ENCODE measurements at regions not wholly inside any gene's neighbourhood (a gene's known extent, or its start where the extent isn't known, plus 50 kb on each side); places are given as distances from the start of the nearest gene placed in this dataset.
"Not testable (repeated sequence)": the region's sequence is repeated elsewhere in the genome, so short reads cannot be mapped to it uniquely, and the experiment has no call there.

GRCh38 chr14:98916476-98916875 lies 355.5 kb downstream of the BCL11B start:
- H3K9me3 ChIP-seq (ENCODE audit: control insufficient read depth, insufficient read depth, low read depth, low read length): no peaks in the 10 kb centered on the region
- TF ChIP-seq PBX3 (CRISPR knock-in tag; IDR thresholded peaks at IDR 0.05) (no peak), ZEB2 (tag by site-specific recombination; IDR thresholded peaks at IDR 0.05) (no peak), ZNF473 (tag by site-specific recombination; IDR thresholded peaks at IDR 0.05) (no peak)
- POLR2A ChIA-PET: no interaction called here
- no peak overlapping the region for H3K27ac ChIP-seq (ENCODE audit: extremely low read depth, low read depth, low read length)
- H3K36me3 ChIP-seq (ENCODE audit: control insufficient read depth in 2 of 2, insufficient read depth in 1 of 2, low read length in 2 of 2): no peaks in the 10 kb centered on the region
- CTCF ChIA-PET: no interaction called here
- H3K4me3 ChIP-seq (ENCODE audit: low read depth, low read length): no peak overlapping the region
- H3K4me1 ChIP-seq (ENCODE audit: control insufficient read depth, insufficient read depth, low read length): no peaks in the 10 kb centered on the region

GRCh38 chr14:98919434-98919833 lies 352.6 kb downstream of the BCL11B start:
- Histone ChIP-seq H3K4me1 (ENCODE audit: control insufficient read depth, insufficient read depth, low read length) (no peaks in the 10 kb centered on the region), H3K9me3 (ENCODE audit: control insufficient read depth, insufficient read depth, low read depth, low read length) (no peaks in the 10 kb centered on the region; the same call in 1 of the 2 replicates), H3K36me3 (ENCODE audit: control insufficient read depth in 2 of 2, insufficient read depth in 1 of 2, low read length in 2 of 2) (no peaks in the 10 kb centered on the region), H3K27ac (ENCODE audit: extremely low read depth, low read depth, low read length) (no peak overlapping the region), H3K4me3 (ENCODE audit: low read depth, low read length) (no peak overlapping the region)
- ChIA-PET CTCF (no interaction called here), POLR2A (no interaction called here)
- TF ChIP-seq ZNF664 (tag by site-specific recombination; IDR thresholded peaks at IDR 0.05) (no peak), ZNF174 (tag by site-specific recombination; IDR thresholded peaks at IDR 0.05) (no peak), ZIC2 (tag by site-specific recombination; IDR thresholded peaks at IDR 0.05) (peak; percentile 18; the same call in 1 of the 2 replicates), ZNF48 (tag by site-specific recombination; IDR thresholded peaks at IDR 0.05) (no peak), ZNF677 (tag by site-specific recombination; IDR thresholded peaks at IDR 0.05) (no peak)

- H3K27ac ChIP-seq (ENCODE audit: extremely low read depth, low read depth, low read length); H3K4me1 ChIP-seq (ENCODE audit: control insufficient read depth, insufficient read depth, low read length); H3K36me3 ChIP-seq (ENCODE audit: control insufficient read depth in 2 of 2, insufficient read depth in 1 of 2, low read length in 2 of 2); CTCF ChIA-PET; H3K9me3 ChIP-seq (ENCODE audit: control insufficient read depth, insufficient read depth, low read depth, low read length); H3K4me3 ChIP-seq (ENCODE audit: low read depth, low read length); POLR2A ChIA-PET: not testable (repeated sequence)
- TF ChIP-seq EGR2 (tag by site-specific recombination; IDR thresholded peaks at IDR 0.05; ENCODE audit: low read depth) (peak; percentile 54; the same call in 1 of the 2 replicates), ZFHX2 (tag by site-specific recombination; conservative IDR thresholded peaks at IDR 0.05) (peak; percentile 66)
Measured at GRCh38 chr14:98921306-98921705, 350.7 kb downstream of the BCL11B start.

- ChIA-PET POLR2A (no interaction called here), CTCF (no interaction called here)
- Histone ChIP-seq H3K4me3 (ENCODE audit: low read depth, low read length) (no peak overlapping the region), H3K4me1 (ENCODE audit: control insufficient read depth, insufficient read depth, low read length) (no peaks in the 10 kb centered on the region), H3K9me3 (ENCODE audit: control insufficient read depth, insufficient read depth, low read depth, low read length) (no peaks in the 10 kb centered on the region; the same call in 1 of the 2 replicates), H3K36me3 (ENCODE audit: control insufficient read depth in 2 of 2, insufficient read depth in 1 of 2, low read length in 2 of 2) (no peaks in the 10 kb centered on the region), H3K27ac (ENCODE audit: extremely low read depth, low read depth, low read length) (no peak overlapping the region)
- TF ChIP-seq ZNF701 (tag by site-specific recombination; IDR thresholded peaks at IDR 0.05) (no peak), ZNF324 (tag by site-specific recombination; IDR thresholded peaks at IDR 0.05) (no peak), ZFP3 (tag by site-specific recombination; IDR thresholded peaks at IDR 0.05; ENCODE audit: low read depth) (no peak), ZBTB44 (tag by site-specific recombination; IDR thresholded peaks at IDR 0.05) (no peak), MZF1 (tag by site-specific recombination; IDR thresholded peaks at IDR 0.05; ENCODE audit: borderline replicate concordance) (no peak), ZNF768 (tag by site-specific recombination; IDR thresholded peaks at IDR 0.05) (no peak), ZNF202 (tag by site-specific recombination; IDR thresholded peaks at IDR 0.05; ENCODE audit: borderline replicate concordance) (no peak), EGR2 (tag by site-specific recombination; IDR thresholded peaks at IDR 0.05; ENCODE audit: low read depth) (no peak), ZNF37A (tag by site-specific recombination; IDR thresholded peaks at IDR 0.05) (no peak), BCL11A (tag by site-specific recombination; IDR thresholded peaks at IDR 0.05; ENCODE audit: low read depth) (no peak), ZNF148 (tag by site-specific recombination; IDR thresholded peaks at IDR 0.05; ENCODE audit: borderline replicate concordance) (no peak), HOXA7 (CRISPR knock-in tag; IDR thresholded peaks at IDR 0.05; ENCODE audit: borderline replicate concordance) (no peak), ZNF510 (tag by site-specific recombination; IDR thresholded peaks at IDR 0.05; ENCODE audit: insufficient replicate concordance) (no peak)
Measured at GRCh38 chr14:98923596-98923995, 348.4 kb downstream of the BCL11B start.
